ENCODE measurements at regions not wholly inside any gene's neighbourhood (a gene's known extent, or its start where the extent isn't known, plus 50 kb on each side); places are given as distances from the start of the nearest gene placed in this dataset.

DNA sequence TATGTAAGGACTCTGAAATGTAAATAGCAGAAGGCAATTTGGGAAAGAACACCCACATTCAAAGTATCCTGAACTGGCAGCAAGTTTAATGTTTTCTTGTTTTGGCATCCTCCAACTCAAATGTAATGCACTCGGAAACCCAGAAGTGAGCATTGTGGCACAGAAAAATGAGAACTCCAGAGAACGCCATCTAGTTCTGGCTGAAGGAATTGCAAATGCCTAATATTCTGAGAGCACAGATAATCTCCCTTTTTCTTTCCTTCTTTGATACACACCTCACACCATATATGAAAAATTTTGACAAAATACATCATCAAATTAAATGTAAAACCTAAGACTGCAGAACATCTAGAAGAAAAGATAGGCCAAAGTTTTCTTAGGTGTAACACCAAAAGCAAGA, 52.1 kb downstream of the PWWP3B start:
- no peak overlapping the region for H3K9ac ChIP-seq (ENCODE audit: low read length)
- H3K9me3 ChIP-seq (ENCODE audit: insufficient read depth, low read length) = no peaks in the 10 kb centered on the region
- H3K36me3 ChIP-seq (replicated peaks; ENCODE audit: low read depth, low read length) = no peaks in the 10 kb centered on the region
- no peak overlapping the region for H3K27ac ChIP-seq (ENCODE audit: low read length)
- TF ChIP-seq EZH2phosphoT487 (IDR thresholded peaks at IDR 0.05; ENCODE audit: low read depth) = no peak
- TF ChIP-seq, protein P1, sequence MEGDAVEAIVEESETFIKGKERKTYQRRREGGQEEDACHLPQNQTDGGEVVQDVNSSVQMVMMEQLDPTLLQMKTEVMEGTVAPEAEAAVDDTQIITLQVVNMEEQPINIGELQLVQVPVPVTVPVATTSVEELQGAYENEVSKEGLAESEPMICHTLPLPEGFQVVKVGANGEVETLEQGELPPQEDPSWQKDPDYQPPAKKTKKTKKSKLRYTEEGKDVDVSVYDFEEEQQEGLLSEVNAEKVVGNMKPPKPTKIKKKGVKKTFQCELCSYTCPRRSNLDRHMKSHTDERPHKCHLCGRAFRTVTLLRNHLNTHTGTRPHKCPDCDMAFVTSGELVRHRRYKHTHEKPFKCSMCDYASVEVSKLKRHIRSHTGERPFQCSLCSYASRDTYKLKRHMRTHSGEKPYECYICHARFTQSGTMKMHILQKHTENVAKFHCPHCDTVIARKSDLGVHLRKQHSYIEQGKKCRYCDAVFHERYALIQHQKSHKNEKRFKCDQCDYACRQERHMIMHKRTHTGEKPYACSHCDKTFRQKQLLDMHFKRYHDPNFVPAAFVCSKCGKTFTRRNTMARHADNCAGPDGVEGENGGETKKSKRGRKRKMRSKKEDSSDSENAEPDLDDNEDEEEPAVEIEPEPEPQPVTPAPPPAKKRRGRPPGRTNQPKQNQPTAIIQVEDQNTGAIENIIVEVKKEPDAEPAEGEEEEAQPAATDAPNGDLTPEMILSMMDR (IDR thresholded peaks at IDR 0.05; ENCODE audit: low read depth, low read length) = peak; percentile 43
- H3K4me2 ChIP-seq (ENCODE audit: low read length) = no peak overlapping the region
- no peaks in the 10 kb centered on the region for H3K79me2 ChIP-seq (ENCODE audit: low read length)
- no peaks in the 10 kb centered on the region for H4K20me1 ChIP-seq (ENCODE audit: insufficient read depth, low read length)
- no peak overlapping the region for H3K4me3 ChIP-seq (ENCODE audit: low read length)
- no peak overlapping the region for H2AFZ ChIP-seq (ENCODE audit: low read depth, low read length)
- H3K4me1 ChIP-seq (ENCODE audit: low read length) = no peaks in the 10 kb centered on the region
- H3K27me3 ChIP-seq (ENCODE audit: low read depth, low read length) = no peaks in the 10 kb centered on the region

DNA sequence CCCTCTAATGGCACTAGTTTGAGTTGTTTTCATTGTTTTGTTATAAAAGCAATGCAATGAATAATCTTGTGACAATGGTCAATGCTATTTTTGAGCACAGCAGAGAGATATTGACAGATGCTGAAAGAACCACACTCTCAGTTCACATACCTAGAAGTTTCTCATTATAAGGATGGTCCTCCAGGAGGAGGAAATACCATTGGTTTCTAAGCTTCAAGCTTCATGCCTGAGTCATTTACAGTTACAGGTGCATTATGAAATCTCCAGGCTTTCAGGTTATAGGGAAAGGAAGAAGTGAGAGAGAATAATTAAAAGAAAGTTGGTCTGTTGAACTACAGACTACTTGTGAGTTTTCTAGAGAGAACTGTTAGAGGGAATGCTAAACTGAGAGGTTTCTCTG, 75.3 kb downstream of the PWWP3B start:
- TF ChIP-seq, protein P1 (IDR thresholded peaks at IDR 0.05; ENCODE audit: low read depth, low read length) = no peak
- TF ChIP-seq EZH2phosphoT487 (IDR thresholded peaks at IDR 0.05; ENCODE audit: low read depth) = no peak
- no peak overlapping the region for H3K4me2 ChIP-seq (ENCODE audit: low read length)
- H3K79me2 ChIP-seq (ENCODE audit: low read length) = no peaks in the 10 kb centered on the region
- no peak overlapping the region for H3K27ac ChIP-seq (ENCODE audit: low read length)
- H3K9me3 ChIP-seq (ENCODE audit: insufficient read depth, low read length) = no peaks in the 10 kb centered on the region
- no peak overlapping the region for H3K9ac ChIP-seq (ENCODE audit: low read length)
- H3K4me3 ChIP-seq (ENCODE audit: low read length) = no peak overlapping the region
- H2AFZ ChIP-seq (ENCODE audit: low read depth, low read length) = no peak overlapping the region
- no peaks in the 10 kb centered on the region for H3K36me3 ChIP-seq (replicated peaks; ENCODE audit: low read depth, low read length)
- no peaks in the 10 kb centered on the region for H4K20me1 ChIP-seq (ENCODE audit: insufficient read depth, low read length)
- H3K4me1 ChIP-seq (ENCODE audit: low read length) = no peaks in the 10 kb centered on the region
- no peaks in the 10 kb centered on the region for H3K27me3 ChIP-seq (ENCODE audit: low read depth, low read length)

DNA sequence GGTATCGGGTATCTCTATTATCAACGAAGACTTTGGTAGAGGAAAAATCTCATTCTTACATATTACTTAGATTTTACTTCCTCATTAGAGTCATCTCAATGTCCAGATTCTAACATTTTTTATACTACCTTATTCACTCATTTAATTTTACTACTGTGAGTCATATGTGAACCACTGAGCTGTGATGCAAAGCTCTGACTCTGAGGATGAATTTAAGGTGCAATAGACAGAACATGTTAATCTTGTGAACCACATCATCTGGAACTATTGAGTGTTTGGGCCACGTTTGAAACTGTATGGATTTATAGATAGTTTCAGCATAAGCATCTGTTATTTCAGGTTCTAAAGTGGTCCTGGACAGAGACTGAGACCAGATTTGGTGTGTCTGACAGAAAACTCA, 78.4 kb downstream of the PWWP3B start:
- Histone ChIP-seq H3K4me3 (ENCODE audit: low read length) (no peak overlapping the region), H3K27ac (ENCODE audit: low read length) (no peak overlapping the region), H2AFZ (ENCODE audit: low read depth, low read length) (no peak overlapping the region), H3K36me3 (replicated peaks; ENCODE audit: low read depth, low read length) (no peaks in the 10 kb centered on the region), H3K4me1 (ENCODE audit: low read length) (no peaks in the 10 kb centered on the region), H3K9me3 (ENCODE audit: insufficient read depth, low read length) (no peaks in the 10 kb centered on the region), H3K9ac (ENCODE audit: low read length) (no peak overlapping the region), H3K27me3 (ENCODE audit: low read depth, low read length) (no peaks in the 10 kb centered on the region), H3K79me2 (ENCODE audit: low read length) (no peaks in the 10 kb centered on the region), H3K4me2 (ENCODE audit: low read length) (no peak overlapping the region), H4K20me1 (ENCODE audit: insufficient read depth, low read length) (no peaks in the 10 kb centered on the region)
- TF ChIP-seq EZH2phosphoT487 (IDR thresholded peaks at IDR 0.05; ENCODE audit: low read depth) = no peak
- TF ChIP-seq, protein P1 (IDR thresholded peaks at IDR 0.05; ENCODE audit: low read depth, low read length) = no peak

DNA sequence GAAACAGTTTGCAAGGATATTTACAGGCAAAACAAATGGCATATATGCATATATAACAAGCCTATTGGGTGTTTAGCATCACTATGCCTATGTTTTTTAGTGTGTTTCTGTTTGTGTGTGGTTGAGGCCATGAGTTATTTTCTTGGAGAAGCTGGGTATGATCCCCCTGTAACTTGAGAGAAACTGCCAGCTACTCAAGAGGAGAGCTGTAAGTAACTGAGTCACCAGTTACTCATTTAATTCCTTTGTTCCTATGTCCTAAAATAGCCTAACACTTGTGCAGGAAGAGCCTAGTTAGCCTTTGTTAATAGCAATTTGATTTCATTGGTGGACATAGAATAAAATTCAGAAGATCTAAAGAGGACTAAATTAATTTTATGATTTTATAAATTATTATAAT, 79.1 kb downstream of the PWWP3B start:
- no peak for TF ChIP-seq EZH2phosphoT487 (IDR thresholded peaks at IDR 0.05; ENCODE audit: low read depth)
- TF ChIP-seq, protein P1 (IDR thresholded peaks at IDR 0.05; ENCODE audit: low read depth, low read length) = no peak
- no peaks in the 10 kb centered on the region for H4K20me1 ChIP-seq (ENCODE audit: insufficient read depth, low read length)
- H3K4me2 ChIP-seq (ENCODE audit: low read length) = no peak overlapping the region
- no peaks in the 10 kb centered on the region for H3K27me3 ChIP-seq (ENCODE audit: low read depth, low read length)
- H3K27ac ChIP-seq (ENCODE audit: low read length) = no peak overlapping the region
- no peak overlapping the region for H3K4me3 ChIP-seq (ENCODE audit: low read length)
- no peaks in the 10 kb centered on the region for H3K79me2 ChIP-seq (ENCODE audit: low read length)
- no peak overlapping the region for H2AFZ ChIP-seq (ENCODE audit: low read depth, low read length)
- no peaks in the 10 kb centered on the region for H3K9me3 ChIP-seq (ENCODE audit: insufficient read depth, low read length)
- no peaks in the 10 kb centered on the region for H3K36me3 ChIP-seq (replicated peaks; ENCODE audit: low read depth, low read length)
- H3K4me1 ChIP-seq (ENCODE audit: low read length) = no peaks in the 10 kb centered on the region
- no peak overlapping the region for H3K9ac ChIP-seq (ENCODE audit: low read length)
